OCI-LY1 (cell line): ENCODE measurements at regions not wholly inside any gene's neighbourhood (a gene's known extent, or its start where the extent isn't known, plus 50 kb on each side); places are given as distances from the start of the nearest gene placed in this dataset.

Source experiments
- CTCF ChIP-seq: fragments of 200-600 bp; sonication (generic), shearing (Covaris generic); IDR thresholded peaks from 2 replicates; pipeline ENCODE4 v1.5.1; 2017; ENCODE audit warnings: mild to moderate bottlenecking, antibody characterized with exemption, low read length, moderate library complexity, mixed read lengths
- EZH2 ChIP-seq: fragments of 200-600 bp; sonication (generic), shearing (Covaris generic); IDR thresholded peaks from 2 replicates; pipeline ENCODE4 v1.8.0; 2017; ENCODE audit warnings: borderline replicate concordance, mixed run types, mild to moderate bottlenecking, antibody characterized with exemption, low read length, moderate library complexity, mixed read lengths

DNA sequence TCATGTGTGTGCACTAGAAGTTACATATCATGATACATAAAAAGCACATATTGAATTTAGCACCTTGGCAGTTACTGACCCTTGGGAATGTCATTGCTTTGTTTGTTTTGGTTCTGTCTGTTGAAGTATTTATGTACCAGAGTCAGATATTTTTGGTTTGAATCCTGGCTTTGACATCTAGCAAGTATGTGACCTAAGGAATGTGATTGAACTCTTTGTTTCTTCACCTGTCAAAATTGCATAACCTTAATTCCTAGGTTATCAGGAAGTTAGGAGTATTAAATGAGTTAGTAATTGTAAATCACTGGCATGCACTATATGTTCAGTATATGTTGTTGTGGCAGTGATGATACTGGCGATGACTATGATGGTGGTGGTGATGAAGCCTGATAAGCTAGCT, 1003.5 kb upstream of the NRXN1 start:
- TF ChIP-seq CTCF (no peak), EZH2 (no peak)
